Fibroblast of lung (primary cell): ENCODE measurements at regions not wholly inside any gene's neighbourhood (a gene's known extent, or its start where the extent isn't known, plus 50 kb on each side); places are given as distances from the start of the nearest gene placed in this dataset.

Source experiments
- DNase-seq, 2 donors: peaks; one replicate each; pipeline versions ENCODE4 v3.0.0 to v3.0.0-alpha.2; 2010; ENCODE audit warnings: low read depth in 2 of 2
- H2AFZ ChIP-seq: 2 replicates; pipeline ENCODE4 v1.5.1; 2012; ENCODE audit warnings: low read length, control low read depth, inconsistent platforms
- H3K27ac ChIP-seq: 2 replicates; pipeline ENCODE4 v1.5.1; 2011; ENCODE audit warnings: low read length, control low read depth; ENCODE audit not compliant: insufficient read depth
- H3K27me3 ChIP-seq: 2 replicates; pipeline ENCODE4 v1.5.1; 2011; ENCODE audit warnings: mild to moderate bottlenecking, low read length; ENCODE audit not compliant: control insufficient read depth, insufficient read depth
- H3K36me3 ChIP-seq: 2 replicates; pipeline ENCODE4 v1.5.1; 2011; ENCODE audit warnings: low read length; ENCODE audit not compliant: control insufficient read depth, insufficient read depth
- H3K4me1 ChIP-seq: 2 replicates; pipeline ENCODE4 v1.5.1; 2011; ENCODE audit warnings: low read length; ENCODE audit not compliant: control insufficient read depth, insufficient read depth; ENCODE audit errors: extremely low read depth
- H3K4me2 ChIP-seq: 2 replicates; pipeline ENCODE4 v1.5.1; 2011; ENCODE audit warnings: low read length, control low read depth; ENCODE audit not compliant: insufficient read depth; ENCODE audit errors: extremely low read depth
- H3K4me3 ChIP-seq, 4 experiments: fragments of 200-600 bp in 1 of 4; sonication (generic) in 1 of 4; replicated peaks in 1 of 4; 2 replicates each; pipeline ENCODE4 v1.5.1; 2011 to 2016; ENCODE audit warnings: low read length in 4 of 4, low read depth in 3 of 4, mild to moderate bottlenecking in 3 of 4, control low read depth in 2 of 4, inconsistent platforms in 1 of 4, mixed read lengths in 1 of 4; ENCODE audit not compliant: insufficient read depth in 1 of 4; ENCODE audit errors: control extremely low read depth in 1 of 4
- H3K79me2 ChIP-seq: 2 replicates; pipeline ENCODE4 v1.5.1; 2012; ENCODE audit warnings: mild to moderate bottlenecking, low read length, inconsistent platforms; ENCODE audit not compliant: control insufficient read depth, insufficient read depth
- H3K9ac ChIP-seq: 2 replicates; pipeline ENCODE4 v1.5.1; 2011; ENCODE audit warnings: mild to moderate bottlenecking, low read length, control low read depth; ENCODE audit not compliant: insufficient read depth
- H3K9me3 ChIP-seq: 2 replicates; pipeline ENCODE4 v1.5.1; 2012; ENCODE audit warnings: low read depth, low read length; ENCODE audit not compliant: control insufficient read depth, insufficient read depth
- H4K20me1 ChIP-seq: 2 replicates; pipeline ENCODE4 v1.5.1; 2011; ENCODE audit warnings: low read length; ENCODE audit not compliant: control insufficient read depth, insufficient read depth; ENCODE audit errors: extremely low read depth
- CTCF ChIP-seq, 2 donors: IDR thresholded peaks in 1 of 2; conservative IDR thresholded peaks in 1 of 2; 1 replicate in 1 of 2; 2 replicates in 1 of 2; pipeline ENCODE4 v1.5.1; 2011 to 2012; ENCODE audit warnings: low read length in 2 of 2, control low read depth in 1 of 2, inconsistent platforms in 1 of 2, low read depth in 1 of 2, mild to moderate bottlenecking in 1 of 2
- EZH2 ChIP-seq: IDR thresholded peaks from 2 replicates; pipeline ENCODE4 v1.5.1; 2012; ENCODE audit warnings: low read length, control low read depth, mild to moderate bottlenecking; ENCODE audit errors: missing control alignments

DNA sequence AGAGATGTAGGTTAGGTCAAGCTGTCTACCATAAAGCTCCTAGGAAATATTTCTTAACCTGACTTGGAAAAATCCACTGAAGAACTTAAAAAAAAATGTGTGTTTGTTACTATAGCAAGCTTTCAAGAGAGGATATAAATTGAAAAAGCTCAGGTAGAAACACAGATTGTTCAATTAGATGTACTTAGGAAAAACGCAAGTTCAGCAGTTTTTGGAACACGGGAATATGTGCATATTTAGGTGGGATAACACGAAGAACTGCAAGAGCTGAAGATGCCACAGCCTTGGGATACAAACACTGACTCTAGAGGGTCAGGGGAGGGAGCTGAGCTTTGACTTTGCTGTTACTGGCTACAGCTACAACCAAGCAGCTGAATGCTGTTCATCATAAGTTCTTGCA lies 77.8 kb upstream of the FSHB start:
- DNase-seq, result no peak
- TF ChIP-seq CTCF (conservative IDR thresholded peaks at IDR 0.05 in 1 of 2, IDR thresholded peaks at IDR 0.05 in 1 of 2; ENCODE audit: low read depth in 1 of 2, low read length in 2 of 2), result no peak
- TF ChIP-seq EZH2, result no peak
- Histone ChIP-seq H3K79me2 (no peaks in the 10 kb centered on the region), H3K4me2 (no peak overlapping the region), H3K4me3 (no peak overlapping the region), H2AFZ (no peak overlapping the region), H3K27me3 (no peaks in the 10 kb centered on the region), H3K9ac (no peak overlapping the region), H3K36me3 (no peaks in the 10 kb centered on the region), H3K9me3 (no peaks in the 10 kb centered on the region), H4K20me1 (no peaks in the 10 kb centered on the region), H3K27ac (no peak overlapping the region), H3K4me1 (no peaks in the 10 kb centered on the region)

DNA sequence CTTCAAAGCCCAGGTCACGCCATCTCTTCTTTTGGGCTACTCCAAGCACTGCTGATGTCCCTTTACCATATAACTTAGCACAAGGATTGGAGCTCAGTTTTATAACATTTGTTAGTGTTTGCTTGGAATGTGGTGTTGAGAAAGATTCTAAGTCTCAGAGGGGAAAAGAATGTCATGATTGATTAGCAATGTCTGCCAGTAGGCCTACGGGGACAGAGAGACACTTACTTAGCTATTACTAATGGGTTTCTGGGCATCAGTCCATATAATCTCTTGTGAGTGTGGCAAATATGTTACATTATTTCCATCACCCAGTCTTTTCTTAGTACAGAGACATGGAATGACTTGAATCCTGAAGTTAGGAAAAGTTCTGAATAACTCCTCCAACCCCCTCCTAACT lies 75.4 kb upstream of the FSHB start:
- peak in 1 of 2 donors; percentile 12 for DNase-seq
- no peaks in the 10 kb centered on the region for H3K79me2 ChIP-seq
- TF ChIP-seq EZH2 (no peak), CTCF (conservative IDR thresholded peaks at IDR 0.05 in 1 of 2, IDR thresholded peaks at IDR 0.05 in 1 of 2; ENCODE audit: low read depth in 1 of 2, low read length in 2 of 2) (no peak)
- no peak overlapping the region for H3K4me2 ChIP-seq
- no peaks in the 10 kb centered on the region for H3K4me1 ChIP-seq
- H3K27ac ChIP-seq, result no peak overlapping the region
- H3K9me3 ChIP-seq, result no peaks in the 10 kb centered on the region
- no peak overlapping the region for H3K9ac ChIP-seq
- no peaks in the 10 kb centered on the region for H4K20me1 ChIP-seq
- no peak overlapping the region for H3K4me3 ChIP-seq
- no peak overlapping the region for H2AFZ ChIP-seq
- H3K36me3 ChIP-seq, result no peaks in the 10 kb centered on the region
- H3K27me3 ChIP-seq, result no peaks in the 10 kb centered on the region

- Histone ChIP-seq H3K27me3 (no peaks in the 10 kb centered on the region), H3K36me3 (no peaks in the 10 kb centered on the region), H3K4me3 (no peak overlapping the region), H3K9me3 (no peaks in the 10 kb centered on the region), H3K4me2 (no peak overlapping the region), H4K20me1 (no peaks in the 10 kb centered on the region), H3K9ac (no peak overlapping the region), H3K79me2 (no peaks in the 10 kb centered on the region), H2AFZ (no peak overlapping the region), H3K27ac (no peak overlapping the region), H3K4me1 (no peaks in the 10 kb centered on the region)
- no peak for DNase-seq
- TF ChIP-seq CTCF (conservative IDR thresholded peaks at IDR 0.05 in 1 of 2, IDR thresholded peaks at IDR 0.05 in 1 of 2; ENCODE audit: low read depth in 1 of 2, low read length in 2 of 2) (no peak), EZH2 (no peak)
These were observed 71.3 kb upstream of the FSHB start for GRCh38 chr11:30159546-30159945.
